ENCODE measurements at regions not wholly inside any gene's neighbourhood (a gene's known extent, or its start where the extent isn't known, plus 50 kb on each side); places are given as distances from the start of the nearest gene placed in this dataset.

DNA sequence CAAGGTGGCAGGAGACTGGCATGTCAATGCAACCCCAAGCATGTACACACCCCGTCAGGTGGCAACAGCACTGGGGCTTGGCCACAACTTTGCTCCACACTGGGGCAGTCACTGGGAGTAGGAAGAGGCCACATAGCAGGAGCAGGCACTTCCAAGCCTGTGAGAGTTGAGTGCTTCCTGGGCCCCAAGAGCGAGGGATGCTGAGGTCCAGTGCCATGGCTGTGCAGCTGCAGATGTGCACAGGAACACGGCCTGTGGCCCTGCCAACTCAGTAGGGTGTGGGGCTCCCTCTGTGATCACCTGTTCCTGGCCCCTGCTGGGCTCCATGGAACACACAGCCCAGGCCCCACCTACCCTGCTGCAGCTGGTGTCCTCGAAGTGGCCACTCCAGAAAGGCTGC, 932.8 kb upstream of the SORCS1 start:
- TF ChIP-seq, protein P1, sequence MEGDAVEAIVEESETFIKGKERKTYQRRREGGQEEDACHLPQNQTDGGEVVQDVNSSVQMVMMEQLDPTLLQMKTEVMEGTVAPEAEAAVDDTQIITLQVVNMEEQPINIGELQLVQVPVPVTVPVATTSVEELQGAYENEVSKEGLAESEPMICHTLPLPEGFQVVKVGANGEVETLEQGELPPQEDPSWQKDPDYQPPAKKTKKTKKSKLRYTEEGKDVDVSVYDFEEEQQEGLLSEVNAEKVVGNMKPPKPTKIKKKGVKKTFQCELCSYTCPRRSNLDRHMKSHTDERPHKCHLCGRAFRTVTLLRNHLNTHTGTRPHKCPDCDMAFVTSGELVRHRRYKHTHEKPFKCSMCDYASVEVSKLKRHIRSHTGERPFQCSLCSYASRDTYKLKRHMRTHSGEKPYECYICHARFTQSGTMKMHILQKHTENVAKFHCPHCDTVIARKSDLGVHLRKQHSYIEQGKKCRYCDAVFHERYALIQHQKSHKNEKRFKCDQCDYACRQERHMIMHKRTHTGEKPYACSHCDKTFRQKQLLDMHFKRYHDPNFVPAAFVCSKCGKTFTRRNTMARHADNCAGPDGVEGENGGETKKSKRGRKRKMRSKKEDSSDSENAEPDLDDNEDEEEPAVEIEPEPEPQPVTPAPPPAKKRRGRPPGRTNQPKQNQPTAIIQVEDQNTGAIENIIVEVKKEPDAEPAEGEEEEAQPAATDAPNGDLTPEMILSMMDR (IDR thresholded peaks at IDR 0.05; ENCODE audit: poor library complexity) = no peak
- TF ChIP-seq EZH2 (IDR thresholded peaks at IDR 0.05; ENCODE audit: borderline replicate concordance) = no peak
- TF ChIP-seq EZH2phosphoT487 (IDR thresholded peaks at IDR 0.05; ENCODE audit: low read depth, severe bottlenecking, unreplicated experiment) = no peak
